NCI-H1436 (cell line): ENCODE measurements at regions not wholly inside any gene's neighbourhood (a gene's known extent, or its start where the extent isn't known, plus 50 kb on each side); places are given as distances from the start of the nearest gene placed in this dataset.
"Not testable (repeated sequence)": the region's sequence is repeated elsewhere in the genome, so short reads cannot be mapped to it uniquely, and the experiment has no call there.

Source experiments
- DNase-seq: peaks from one replicate; lab custom pipeline; 2025; lab: John Stamatoyannopoulos, UW

- no peak for DNase-seq
Observed at GRCh38 chr5:125085797-125086505, 339.5 kb upstream of the ZNF608 start.

- no peak for DNase-seq
Observed at GRCh38 chr5:125088522-125089105, 342.2 kb upstream of the ZNF608 start.

GRCh38 chr5:125092138-125092537, 345.7 kb upstream of the ZNF608 start:
- not testable (repeated sequence) for DNase-seq

GRCh38 chr5:125093776-125094175, 347.3 kb upstream of the ZNF608 start:
- DNase-seq = no peak

GRCh38 chr5:125100342-125100741, 353.9 kb upstream of the ZNF608 start:
- no peak for DNase-seq

GRCh38 chr5:125100951-125101350, 354.5 kb upstream of the ZNF608 start:
- DNase-seq = no peak

- no peak for DNase-seq
Observed at GRCh38 chr5:125103459-125103858, 357.0 kb upstream of the ZNF608 start.

GRCh38 chr5:125106271-125106670, 359.8 kb upstream of the ZNF608 start:
- DNase-seq = no peak

DNA sequence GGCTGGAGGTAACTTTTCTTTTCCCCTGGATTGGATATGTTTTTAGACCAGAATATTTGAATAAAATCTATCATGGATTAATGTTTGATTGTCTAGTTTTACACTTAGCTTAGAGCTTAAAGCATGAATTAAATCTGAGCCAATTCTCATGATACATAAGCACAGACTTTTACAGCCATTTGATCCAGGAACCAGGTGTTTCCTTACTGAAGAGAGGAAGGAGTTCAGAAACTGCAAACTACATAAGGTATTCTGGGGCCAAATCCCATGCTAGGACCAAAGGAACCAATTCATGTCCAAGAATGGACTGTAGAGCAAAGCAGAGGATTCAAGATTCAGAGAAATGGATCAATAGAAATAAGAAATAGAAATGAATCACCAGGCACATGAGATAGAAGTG, 360.4 kb upstream of the ZNF608 start:
- DNase-seq = no peak

DNA sequence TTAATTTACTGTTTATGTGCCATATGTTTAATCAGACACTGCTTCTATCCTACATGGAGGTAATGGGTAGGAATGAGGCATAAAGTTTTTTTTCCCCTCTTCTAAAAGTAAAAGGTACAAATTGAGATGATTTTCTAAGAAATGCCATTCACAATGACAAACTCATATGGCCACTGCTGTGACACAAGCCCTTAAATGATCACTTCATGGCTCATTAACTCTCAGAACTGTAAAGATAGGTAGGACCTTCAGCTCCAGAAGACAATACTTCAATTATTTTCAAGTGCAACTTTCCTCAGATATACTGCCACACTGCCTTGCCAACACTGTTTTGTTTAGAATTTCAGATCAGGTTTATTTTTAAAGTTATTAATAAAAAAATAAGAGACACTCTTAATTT, 362.9 kb upstream of the ZNF608 start:
- no peak for DNase-seq

GRCh38 chr5:125109816-125110215, 363.4 kb upstream of the ZNF608 start:
- no peak for DNase-seq

- no peak for DNase-seq
Observed at GRCh38 chr5:125112196-125112595, 365.8 kb upstream of the ZNF608 start.

DNA sequence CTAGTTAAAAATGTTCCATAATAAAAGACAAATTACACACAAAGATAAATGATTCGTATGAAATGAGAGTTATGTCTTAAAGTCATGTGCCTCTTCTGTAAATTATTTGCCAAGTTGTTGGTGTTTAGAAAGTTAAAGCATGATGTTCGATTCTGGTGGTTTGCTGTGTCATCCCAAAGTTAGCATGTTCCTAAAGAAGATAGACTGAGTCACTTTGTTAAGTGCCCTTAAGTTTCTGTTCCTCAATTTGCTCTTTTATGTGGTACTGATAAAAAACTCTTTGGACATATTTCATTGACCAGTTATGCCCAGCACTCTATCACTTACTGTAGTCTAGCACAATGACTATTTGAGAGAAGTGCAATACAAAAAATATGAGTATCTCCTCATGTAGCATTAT, 366.9 kb upstream of the ZNF608 start:
- no peak for DNase-seq

GRCh38 chr5:125115195-125115525, 368.7 kb upstream of the ZNF608 start:
- DNase-seq = no peak

DNA sequence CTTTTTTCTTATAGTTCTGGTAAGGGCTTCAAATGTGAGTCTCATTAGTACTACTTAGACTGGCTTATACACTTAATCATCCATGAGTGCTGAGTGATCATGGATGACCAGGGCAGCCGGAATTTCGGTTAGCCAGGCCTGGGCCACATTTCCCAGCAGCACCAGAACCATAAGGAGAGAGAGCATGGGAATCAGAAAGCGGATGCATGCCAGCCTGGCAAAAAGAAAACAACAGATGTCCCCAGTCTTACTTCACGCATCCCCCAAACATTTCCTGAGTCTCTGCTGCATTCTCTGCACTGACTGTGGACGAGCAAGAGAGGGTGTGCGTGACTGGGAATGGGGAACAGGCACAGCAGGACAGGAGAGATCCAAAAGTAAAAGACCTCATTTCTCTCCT, 371.1 kb upstream of the ZNF608 start:
- DNase-seq = no peak

GRCh38 chr5:125120012-125120411, 373.6 kb upstream of the ZNF608 start:
- no peak for DNase-seq

DNA sequence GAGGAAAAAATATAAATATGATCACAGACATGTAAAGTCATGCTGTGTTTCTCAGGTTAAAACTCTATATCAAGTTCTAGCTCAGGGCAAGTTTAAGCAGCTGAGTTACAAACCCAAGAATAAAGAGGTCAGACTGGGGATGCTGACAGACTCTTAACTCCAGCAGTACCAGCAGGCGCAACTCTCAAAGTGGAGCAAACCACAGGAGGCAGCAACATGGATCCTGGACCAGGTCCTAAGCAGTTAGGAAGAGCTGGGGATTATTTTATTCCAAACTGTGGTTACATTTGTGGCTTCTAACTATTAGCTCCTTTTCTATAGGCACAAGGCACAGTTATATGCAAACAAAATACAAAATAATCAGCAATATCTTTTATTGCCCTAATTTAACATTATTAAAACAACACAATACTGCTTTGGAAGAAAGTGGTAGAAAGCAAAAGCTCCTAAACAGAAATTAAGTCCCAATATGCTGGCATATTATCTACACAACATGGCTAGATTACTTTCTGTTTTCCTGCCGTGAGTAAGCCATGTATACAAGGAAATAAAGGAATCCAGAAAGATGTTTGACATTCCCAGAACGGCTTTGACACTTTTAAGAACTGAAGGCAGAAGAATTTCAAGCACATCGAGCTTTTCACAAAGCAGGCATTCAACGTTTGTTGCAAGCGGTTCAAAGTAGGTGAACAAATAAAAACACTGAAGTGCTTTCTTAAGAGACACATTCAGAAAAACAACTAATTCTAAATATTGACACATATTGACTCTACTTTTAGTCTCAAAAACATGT, 378.8 kb upstream of the ZNF608 start:
- no peak for DNase-seq

DNA sequence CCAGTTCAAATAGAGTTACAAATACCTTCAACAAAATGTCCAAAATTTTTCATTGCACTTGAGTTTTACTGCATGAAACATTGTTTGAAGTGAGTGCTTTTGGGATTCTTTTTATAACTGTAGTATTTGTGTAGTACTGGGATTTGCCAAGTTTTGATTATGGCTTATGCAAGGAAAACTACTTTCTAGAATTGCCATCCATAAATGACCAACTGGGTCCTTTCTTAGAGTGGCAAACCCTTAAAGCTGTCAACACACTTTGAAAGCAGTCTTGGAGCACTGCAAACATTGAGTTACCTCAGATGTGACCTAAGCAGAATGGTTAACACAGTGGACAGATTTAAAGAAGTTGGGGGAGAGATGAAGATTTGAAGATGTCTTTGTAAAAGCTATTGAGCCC, 379.6 kb upstream of the ZNF608 start:
- no peak for DNase-seq

DNA sequence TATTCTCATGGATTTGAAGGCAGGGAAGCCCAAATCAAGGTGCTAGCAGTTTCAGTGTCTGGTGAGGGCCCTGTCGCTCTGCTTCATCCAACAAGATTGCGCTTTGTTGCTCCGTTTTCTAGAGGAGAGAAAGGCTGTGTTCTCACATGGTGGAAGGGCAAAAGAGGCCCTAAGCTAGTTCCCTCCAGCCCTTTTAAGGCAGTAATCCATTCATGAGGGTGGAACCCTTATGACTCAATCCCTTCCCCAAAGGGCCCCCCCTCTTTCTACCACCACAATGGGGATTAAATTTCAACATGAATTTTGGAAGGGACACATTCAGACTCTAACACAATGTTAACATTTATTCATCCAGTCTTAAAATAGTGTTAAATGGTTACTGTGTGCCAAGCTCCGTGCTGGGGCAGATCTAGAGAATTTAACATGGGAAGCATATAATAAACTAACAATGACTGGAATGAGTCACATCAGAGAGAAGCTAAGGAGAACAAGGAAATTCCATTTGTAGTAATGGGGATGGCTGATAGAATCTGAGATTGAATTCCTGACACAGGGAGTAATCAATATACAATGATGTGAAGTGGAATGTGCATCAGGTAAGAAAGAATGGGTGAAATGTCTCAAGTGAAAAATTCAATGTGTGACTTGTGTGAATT, 382.8 kb upstream of the ZNF608 start:
- no peak for DNase-seq

GRCh38 chr5:125130591-125130990, 384.2 kb upstream of the ZNF608 start:
- DNase-seq = no peak

DNA sequence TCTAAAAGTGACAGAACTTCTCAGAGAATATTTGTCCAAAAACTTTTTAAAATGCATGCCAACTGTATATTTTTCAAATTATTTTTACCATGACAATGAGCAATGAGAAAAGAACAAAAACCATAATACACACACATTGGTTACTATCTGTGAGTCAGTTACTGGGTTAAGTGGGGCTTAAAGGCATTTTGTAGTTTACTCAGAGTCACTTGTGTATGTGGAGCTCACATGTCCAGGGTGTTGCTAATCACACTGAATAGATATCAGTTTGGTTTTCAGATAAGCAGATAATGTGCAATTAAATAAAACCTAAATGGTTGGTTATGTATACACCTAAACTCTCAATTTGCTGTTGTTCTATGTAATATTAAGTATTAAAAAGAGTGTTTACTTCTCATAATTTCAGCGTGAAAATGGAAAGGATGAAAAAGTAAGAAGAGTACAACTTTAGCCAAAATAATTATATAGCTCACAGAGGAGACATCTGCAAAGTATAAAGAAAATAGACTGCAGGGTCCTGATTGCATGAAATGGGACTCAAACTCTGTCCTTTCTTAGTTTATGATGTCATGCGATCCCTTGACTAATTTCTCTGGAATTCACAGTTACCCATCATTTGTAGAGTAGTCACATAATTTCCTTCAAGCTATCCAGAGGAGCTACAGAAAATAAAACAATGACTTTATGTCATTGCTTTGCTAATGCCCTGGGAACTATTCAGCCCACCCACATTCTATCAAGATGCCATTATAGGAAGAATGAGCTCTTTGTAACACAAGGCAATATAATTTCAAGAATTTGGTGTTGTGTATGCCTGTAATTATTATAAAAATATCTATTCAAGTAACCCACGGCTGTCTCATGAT, 388.0 kb upstream of the ZNF608 start:
- no peak for DNase-seq

GRCh38 chr5:125137535-125137934, 391.1 kb upstream of the ZNF608 start:
- no peak for DNase-seq
